Keratinocyte (primary cell): ENCODE measurements at regions not wholly inside any gene's neighbourhood (a gene's known extent, or its start where the extent isn't known, plus 50 kb on each side); places are given as distances from the start of the nearest gene placed in this dataset.

Experiments used
- DNase-seq: peaks from one replicate; pipeline ENCODE4 v3.0.0-alpha.2; 2011; ENCODE audit warnings: low read depth, missing footprints, low spot score
- FAIRE-seq: peaks from 2 replicates; lab custom pipeline; 2011; peaks lifted over from hg19 to GRCh38; lab: Jason Lieb, UNC
- H2AFZ ChIP-seq: 2 replicates; pipeline ENCODE4 v1.6.0; 2012; ENCODE audit warnings: low read length, control low read depth, inconsistent platforms; ENCODE audit not compliant: control insufficient read depth
- H3K27ac ChIP-seq: 2 replicates; pipeline ENCODE4 v1.5.1; 2011; ENCODE audit warnings: low read length; ENCODE audit not compliant: control insufficient read depth, insufficient read depth
- H3K27me3 ChIP-seq: 3 replicates; pipeline ENCODE4 v1.6.0; 2011; ENCODE audit warnings: low read length; ENCODE audit not compliant: control insufficient read depth, insufficient read depth; ENCODE audit errors: extremely low read depth
- H3K36me3 ChIP-seq, 2 experiments: 2 replicates in 1 of 2; 3 replicates in 1 of 2; pipeline ENCODE4 v1.5.1; 2011; ENCODE audit warnings: low read length in 2 of 2, mild to moderate bottlenecking in 1 of 2; ENCODE audit not compliant: control insufficient read depth in 2 of 2, insufficient read depth in 2 of 2; ENCODE audit errors: extremely low read depth in 1 of 2
- H3K4me1 ChIP-seq: 3 replicates; pipeline ENCODE4 v1.5.1; 2011; ENCODE audit warnings: low read length; ENCODE audit not compliant: control insufficient read depth, insufficient read depth; ENCODE audit errors: extremely low read depth
- H3K4me2 ChIP-seq: 3 replicates; pipeline ENCODE4 v1.6.0; 2011; ENCODE audit warnings: low read depth, low read length; ENCODE audit not compliant: control insufficient read depth, insufficient read depth; ENCODE audit errors: extremely low read depth
- H3K4me3 ChIP-seq, 3 experiments: fragments of 200-600 bp in 1 of 3; sonication (generic) in 1 of 3; 2 replicates in 2 of 3; 3 replicates in 1 of 3; pipeline ENCODE4 v1.5.1; 2011 to 2016; ENCODE audit warnings: low read length in 3 of 3, mild to moderate bottlenecking in 3 of 3, control low read depth in 2 of 3, inconsistent platforms in 1 of 3, low read depth in 1 of 3, mixed read lengths in 1 of 3, mixed run types in 1 of 3, moderate library complexity in 1 of 3; ENCODE audit not compliant: control insufficient read depth in 2 of 3, insufficient read depth in 2 of 3; ENCODE audit errors: extremely low read depth in 1 of 3
- H3K79me2 ChIP-seq: 2 replicates; pipeline ENCODE4 v1.6.0; 2012; ENCODE audit warnings: low read length; ENCODE audit not compliant: control insufficient read depth, insufficient read depth
- H3K9ac ChIP-seq: 3 replicates; pipeline ENCODE4 v1.6.0; 2011; ENCODE audit warnings: low read length; ENCODE audit not compliant: control insufficient read depth, insufficient read depth; ENCODE audit errors: extremely low read depth
- H3K9me1 ChIP-seq: 3 replicates; pipeline ENCODE4 v1.6.0; 2011; ENCODE audit warnings: low read length; ENCODE audit not compliant: control insufficient read depth, insufficient read depth; ENCODE audit errors: extremely low read depth
- H3K9me3 ChIP-seq: 2 replicates; pipeline ENCODE4 v1.5.1; 2012; ENCODE audit warnings: low read depth, low read length; ENCODE audit not compliant: control insufficient read depth
- H4K20me1 ChIP-seq: 3 replicates; pipeline ENCODE4 v1.6.0; 2011; ENCODE audit warnings: low read length; ENCODE audit not compliant: control insufficient read depth, insufficient read depth; ENCODE audit errors: extremely low read depth
- CTCF ChIP-seq, 3 experiments: IDR thresholded peaks in 1 of 3; conservative IDR thresholded peaks in 1 of 3; optimal IDR thresholded peaks in 1 of 3; 2 replicates in 2 of 3; 3 replicates in 1 of 3; pipeline versions ENCODE3 to v1.5.1; 2011; ENCODE audit warnings: low read length in 3 of 3, mild to moderate bottlenecking in 3 of 3, moderate library complexity in 2 of 3, control low read depth in 1 of 3, inconsistent platforms in 1 of 3; ENCODE audit not compliant: insufficient read depth in 2 of 3; ENCODE audit errors: extremely low read depth in 1 of 3
- EZH2 ChIP-seq: IDR thresholded peaks from one replicate; pipeline ENCODE4 v1.6.1; 2012; ENCODE audit warnings: inconsistent platforms, mild to moderate bottlenecking, low read length, moderate library complexity
- dilution Hi-C: fragments of 300-500 bp; cut with MboI; formaldehyde crosslinking; loops from one replicate; pipeline ENCODE4 v1.7.0; 2020; ENCODE audit warnings: low sequenced_read_pairs; ENCODE audit not compliant: extremely low pct_ligation_motif_present

GRCh38 chr16:11452298-11452697, 107.0 kb downstream of the RMI2 start:
- Histone ChIP-seq H3K9me3 (no peaks in the 10 kb centered on the region), H3K27me3 (peaks cover 4% of the 10 kb centered on the region), H3K9me1 (no peaks in the 10 kb centered on the region), H3K79me2 (no peaks in the 10 kb centered on the region), H3K9ac (no peak overlapping the region), H3K36me3 (no peaks in the 10 kb centered on the region), H3K4me1 (no peaks in the 10 kb centered on the region), H3K4me3 (no peak overlapping the region), H2AFZ (no peak overlapping the region), H4K20me1 (no peaks in the 10 kb centered on the region), H3K27ac (no peak overlapping the region), H3K4me2 (no peak overlapping the region)
- dilution Hi-C loops: no loop called here
- FAIRE-seq (no peak), DNase-seq (no peak)
- no peak for TF ChIP-seq CTCF (optimal IDR thresholded peaks at IDR 0.05 in 1 of 3, IDR thresholded peaks at IDR 0.05 in 1 of 3, conservative IDR thresholded peaks at IDR 0.05 in 1 of 3; ENCODE audit: extremely low read depth in 1 of 3, insufficient read depth in 2 of 3, low read length in 3 of 3)
- TF ChIP-seq EZH2: no peak

- dilution Hi-C loops: no loop called here
- H3K4me2 ChIP-seq: no peak overlapping the region
- H3K9ac ChIP-seq: no peak overlapping the region
- DNase-seq (no peak), FAIRE-seq (no peak)
- H2AFZ ChIP-seq: no peak overlapping the region
- peaks cover 4% of the 10 kb centered on the region for H3K27me3 ChIP-seq
- H3K4me3 ChIP-seq: no peak overlapping the region
- no peaks in the 10 kb centered on the region for H3K4me1 ChIP-seq
- H3K9me3 ChIP-seq: no peaks in the 10 kb centered on the region
- H3K27ac ChIP-seq: no peak overlapping the region
- no peaks in the 10 kb centered on the region for H4K20me1 ChIP-seq
- H3K36me3 ChIP-seq: no peaks in the 10 kb centered on the region
- H3K79me2 ChIP-seq: no peaks in the 10 kb centered on the region
- no peak for TF ChIP-seq EZH2
- no peak for TF ChIP-seq CTCF (optimal IDR thresholded peaks at IDR 0.05 in 1 of 3, IDR thresholded peaks at IDR 0.05 in 1 of 3, conservative IDR thresholded peaks at IDR 0.05 in 1 of 3; ENCODE audit: extremely low read depth in 1 of 3, insufficient read depth in 2 of 3, low read length in 3 of 3)
- H3K9me1 ChIP-seq: no peaks in the 10 kb centered on the region
Measured at GRCh38 chr16:11452746-11453389, 107.6 kb downstream of the RMI2 start.
